Fibroblast of villous mesenchyme (primary cell): ENCODE measurements at regions not wholly inside any gene's neighbourhood (a gene's known extent, or its start where the extent isn't known, plus 50 kb on each side); places are given as distances from the start of the nearest gene placed in this dataset.
A peak's percentile ranks its signal among the peaks of the same experiment; 100 is the strongest.

ENCODE experiments used
- DNase-seq: peaks from one replicate; pipeline ENCODE4 v3.0.0-alpha.2; 2010; ENCODE audit warnings: low read depth
- H3K4me3 ChIP-seq: 2 replicates; pipeline ENCODE4 v1.5.1; 2011; ENCODE audit warnings: low read depth, mild to moderate bottlenecking, low read length
- TF ChIP-seq, protein P1 (sequence below): IDR thresholded peaks from 2 replicates; pipeline ENCODE4 v1.5.1; 2012; ENCODE audit warnings: low read depth, mild to moderate bottlenecking, low read length; ENCODE audit not compliant: insufficient read depth

DNA sequence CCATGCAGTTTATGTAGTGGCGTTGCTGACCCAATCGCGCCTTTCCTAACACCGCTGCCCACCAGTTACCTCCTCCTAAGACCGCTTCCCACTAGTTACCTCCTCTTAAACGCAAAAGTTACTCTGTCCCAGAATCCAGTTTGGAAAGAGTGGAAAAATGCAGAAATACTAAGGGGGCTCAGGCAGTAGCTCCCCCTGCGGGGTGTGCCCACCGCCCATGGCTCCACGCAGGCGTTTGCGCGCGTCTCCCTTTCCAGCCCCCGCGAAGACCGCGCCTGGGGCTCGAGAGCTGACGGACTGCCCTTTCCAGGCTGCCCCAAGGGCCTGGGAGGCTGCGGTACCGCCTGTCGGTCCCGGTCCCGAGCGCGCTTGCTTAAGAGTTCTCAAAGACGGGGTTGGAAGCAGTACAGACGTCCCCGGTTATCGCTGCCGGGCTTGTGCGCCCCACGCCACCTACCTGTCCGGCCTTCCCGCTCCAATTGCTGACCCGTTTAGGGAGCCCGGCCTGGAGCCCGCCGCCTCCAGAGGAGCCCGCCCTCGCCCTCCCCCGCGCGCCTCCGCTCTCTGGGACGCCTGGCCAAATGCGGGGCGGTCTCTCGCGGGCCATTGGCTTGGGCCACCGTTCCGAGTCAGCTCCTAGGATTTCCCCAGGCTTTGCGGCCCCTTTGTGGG is 414.1 kb upstream of the ESRRG start:
- H3K4me3 ChIP-seq, result no peak overlapping the region
- TF ChIP-seq, protein P1, sequence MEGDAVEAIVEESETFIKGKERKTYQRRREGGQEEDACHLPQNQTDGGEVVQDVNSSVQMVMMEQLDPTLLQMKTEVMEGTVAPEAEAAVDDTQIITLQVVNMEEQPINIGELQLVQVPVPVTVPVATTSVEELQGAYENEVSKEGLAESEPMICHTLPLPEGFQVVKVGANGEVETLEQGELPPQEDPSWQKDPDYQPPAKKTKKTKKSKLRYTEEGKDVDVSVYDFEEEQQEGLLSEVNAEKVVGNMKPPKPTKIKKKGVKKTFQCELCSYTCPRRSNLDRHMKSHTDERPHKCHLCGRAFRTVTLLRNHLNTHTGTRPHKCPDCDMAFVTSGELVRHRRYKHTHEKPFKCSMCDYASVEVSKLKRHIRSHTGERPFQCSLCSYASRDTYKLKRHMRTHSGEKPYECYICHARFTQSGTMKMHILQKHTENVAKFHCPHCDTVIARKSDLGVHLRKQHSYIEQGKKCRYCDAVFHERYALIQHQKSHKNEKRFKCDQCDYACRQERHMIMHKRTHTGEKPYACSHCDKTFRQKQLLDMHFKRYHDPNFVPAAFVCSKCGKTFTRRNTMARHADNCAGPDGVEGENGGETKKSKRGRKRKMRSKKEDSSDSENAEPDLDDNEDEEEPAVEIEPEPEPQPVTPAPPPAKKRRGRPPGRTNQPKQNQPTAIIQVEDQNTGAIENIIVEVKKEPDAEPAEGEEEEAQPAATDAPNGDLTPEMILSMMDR, result no peak
- DNase-seq, result no peak

DNA sequence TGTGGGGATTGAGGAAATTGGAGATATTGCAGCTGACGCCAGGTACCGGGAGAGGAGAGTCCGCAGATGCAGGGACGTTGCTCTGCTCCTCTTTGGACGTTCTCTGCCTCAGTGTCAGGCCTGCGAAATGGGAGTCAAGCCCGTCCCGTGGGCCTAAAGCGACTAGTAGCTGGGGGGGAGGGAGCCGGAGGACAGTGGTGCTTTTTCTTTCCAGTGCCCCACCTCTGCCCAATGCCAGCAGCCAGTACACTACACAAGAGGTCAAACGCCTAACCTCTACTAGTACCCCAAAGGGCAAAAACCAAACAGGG is 413.6 kb upstream of the ESRRG start:
- no peak overlapping the region for H3K4me3 ChIP-seq
- TF ChIP-seq, protein P1, result no peak
- DNase-seq, result no peak

DNA sequence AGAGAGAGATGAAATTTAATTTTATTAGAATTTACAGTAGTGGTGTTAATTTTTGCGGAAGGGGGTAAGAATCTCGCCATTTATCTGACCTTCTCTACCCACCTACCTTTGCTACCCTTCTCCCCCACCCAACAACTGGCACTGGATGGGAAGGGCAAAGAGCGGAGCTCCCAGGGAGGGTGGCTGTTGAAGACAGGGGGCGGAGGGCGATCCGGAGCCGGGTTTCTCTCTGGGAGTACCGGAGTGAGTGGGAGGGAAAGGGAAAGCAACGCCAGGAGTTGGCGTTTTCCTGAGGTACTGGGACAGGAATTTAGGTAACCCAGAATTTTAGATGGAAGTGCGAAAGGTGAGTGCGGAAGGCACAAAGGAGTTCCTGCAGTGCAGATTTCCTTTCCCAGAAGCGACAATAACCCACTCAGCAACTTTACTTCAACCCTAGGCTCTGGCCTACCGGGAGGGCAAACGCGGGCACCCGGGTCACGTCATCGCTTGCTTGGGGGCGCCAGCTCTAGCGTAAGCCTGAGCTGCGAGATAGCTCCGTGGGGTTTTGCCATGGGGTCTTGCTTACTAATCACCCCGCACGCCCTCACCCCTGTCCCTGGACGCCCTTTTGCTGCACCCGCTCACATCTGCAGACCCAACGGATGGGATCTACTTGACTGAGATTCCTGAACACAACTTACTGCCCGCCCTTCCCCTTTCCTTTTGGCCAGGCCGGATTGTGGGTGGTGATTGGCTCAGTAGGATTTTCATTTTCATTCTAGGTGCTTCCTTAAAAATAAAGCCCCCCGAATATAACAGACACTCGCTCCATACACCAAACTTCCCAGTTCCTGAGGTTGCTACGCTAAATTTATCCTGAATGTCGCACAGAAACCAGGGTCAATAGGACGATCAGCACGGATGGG is 413.0 kb upstream of the ESRRG start:
- H3K4me3 ChIP-seq, result no peak overlapping the region
- TF ChIP-seq, protein P1, result no peak
- no peak for DNase-seq

DNA sequence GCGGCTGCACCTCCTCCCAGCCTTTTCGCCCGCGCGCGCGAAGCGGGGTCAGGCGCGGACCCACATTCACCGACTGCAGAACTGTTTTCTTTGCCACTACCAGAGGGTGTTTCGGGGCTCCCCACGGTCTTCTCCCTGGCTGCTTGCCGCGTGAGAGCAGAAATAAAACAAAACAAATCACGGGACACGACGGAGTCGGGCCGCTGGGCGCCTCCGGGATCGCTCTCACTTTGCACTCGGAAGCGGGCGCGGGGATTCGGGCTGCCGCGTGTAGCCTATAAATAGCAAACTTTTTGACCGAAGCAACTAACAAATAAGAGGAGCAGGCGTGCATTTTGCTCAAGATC is 412.3 kb upstream of the ESRRG start:
- H3K4me3 ChIP-seq, result peak overlapping the region; percentile 48
- TF ChIP-seq, protein P1, result no peak
- peak; percentile 1 for DNase-seq

DNA sequence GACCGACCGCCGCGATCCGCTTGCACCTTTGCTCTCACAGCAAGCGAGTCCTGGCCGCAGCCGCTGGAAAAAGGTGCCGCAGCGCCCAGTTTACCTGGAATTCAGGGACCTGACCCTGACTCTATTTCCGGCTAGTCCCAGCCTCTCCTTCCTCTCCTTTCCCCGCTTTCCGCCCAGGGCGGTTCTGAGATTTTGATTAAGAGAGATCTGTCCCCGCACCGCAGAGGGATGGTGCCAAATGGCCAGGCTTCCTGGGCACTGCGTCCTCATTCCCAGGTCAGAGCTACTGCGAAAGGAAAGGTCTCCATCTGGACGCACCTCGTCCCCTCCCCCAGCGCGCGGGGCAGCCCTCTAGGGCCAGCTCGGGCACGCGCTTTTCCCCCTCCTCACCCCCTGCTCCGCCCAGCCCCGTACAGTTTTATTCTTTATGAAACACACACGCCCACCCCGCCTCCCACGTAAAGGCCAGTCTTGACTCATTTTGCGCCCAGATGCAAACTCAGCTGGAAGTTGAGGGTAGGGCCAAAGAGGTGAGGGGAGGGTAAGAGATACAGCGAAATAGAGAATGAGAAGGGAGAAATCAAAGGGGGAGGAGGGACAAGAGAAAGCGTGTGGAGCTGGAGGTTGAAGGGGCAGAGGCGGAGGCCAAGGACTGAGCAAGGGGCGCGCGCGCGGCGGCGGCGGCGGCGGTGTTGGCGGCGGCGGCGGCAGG is 411.8 kb upstream of the ESRRG start:
- DNase-seq, result peak; percentile 1
- TF ChIP-seq, protein P1, result no peak
- H3K4me3 ChIP-seq, result peak overlapping the region; percentile 23

DNA sequence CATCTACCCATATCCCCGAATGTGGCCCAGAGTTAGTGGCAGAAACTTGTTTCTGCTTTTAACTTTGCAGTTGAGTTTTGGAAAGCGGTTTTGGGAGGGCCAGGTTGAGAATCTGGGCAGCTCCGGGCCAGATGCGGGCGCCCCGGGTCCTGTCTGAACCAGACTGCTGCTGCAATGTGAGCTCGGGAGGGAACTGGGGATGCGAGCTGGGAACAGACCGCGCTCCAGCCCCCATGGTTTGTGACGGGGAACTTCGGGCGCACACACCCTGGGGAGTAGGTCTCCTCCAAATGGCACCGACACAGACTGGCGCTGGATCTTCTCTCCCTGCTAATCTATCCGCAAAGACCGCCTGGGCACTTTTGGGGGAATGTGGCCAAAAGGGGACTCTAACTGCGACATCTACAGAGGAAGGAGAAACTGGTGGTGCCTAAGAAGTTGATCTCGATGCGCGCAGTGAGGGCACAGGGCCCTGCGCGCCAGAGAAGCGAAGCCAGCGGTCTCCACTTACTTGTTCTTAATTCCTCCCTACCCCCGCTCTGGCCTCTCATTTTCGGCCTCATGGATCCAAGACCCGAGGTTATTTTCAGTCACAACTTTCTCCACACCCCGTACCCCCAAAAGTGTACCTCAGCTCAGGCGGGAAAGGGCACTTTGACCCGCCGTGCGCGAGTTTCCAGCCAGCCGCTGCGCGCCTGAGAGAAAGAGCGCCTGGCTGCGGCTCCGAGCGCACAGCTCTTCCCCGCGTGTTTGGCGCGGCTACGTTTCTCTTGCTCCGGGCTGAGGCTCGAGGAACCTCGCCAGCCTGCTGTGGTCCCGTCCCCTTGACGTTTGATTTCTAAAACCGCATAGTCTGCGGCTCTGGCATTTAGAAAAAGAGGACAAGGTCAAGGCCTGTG is 411.0 kb upstream of the ESRRG start:
- DNase-seq, result peak; percentile 1
- H3K4me3 ChIP-seq, result no peak overlapping the region
- TF ChIP-seq, protein P1, result no peak
